GM21576 (cell line): ENCODE measurements at regions not wholly inside any gene's neighbourhood (a gene's known extent, or its start where the extent isn't known, plus 50 kb on each side); places are given as distances from the start of the nearest gene placed in this dataset.

ENCODE experiments used
- ATAC-seq: cut with Tn5 transposase; IDR thresholded peaks from one replicate; pipeline ENCODE4 v1.9.1; 2021; ENCODE audit warnings: mild to moderate bottlenecking, moderate library complexity; ENCODE audit not compliant: unreplicated experiment

DNA sequence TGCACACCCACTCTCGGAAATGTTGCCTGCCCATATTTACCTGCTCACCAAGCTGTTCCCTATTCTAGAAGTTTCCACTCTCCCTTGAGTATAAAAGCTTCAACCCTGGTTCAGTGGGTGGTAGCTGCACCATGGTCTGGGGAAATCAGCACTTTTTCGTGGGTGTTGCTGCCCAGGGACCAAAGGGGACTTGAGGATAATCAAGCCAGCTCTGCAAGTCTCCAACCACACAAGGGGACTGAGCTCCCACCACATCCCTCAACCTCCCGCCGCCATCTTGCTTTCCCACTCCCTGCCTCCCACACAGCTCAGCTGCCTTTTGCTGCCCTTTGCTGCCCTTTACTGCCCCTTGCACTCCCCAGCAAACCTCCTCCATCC lies 210.0 kb downstream of the AUH start:
- no peak for ATAC-seq

- ATAC-seq, result no peak
These were observed 207.0 kb downstream of the AUH start for GRCh38 chr9:91154686-91155085.

DNA sequence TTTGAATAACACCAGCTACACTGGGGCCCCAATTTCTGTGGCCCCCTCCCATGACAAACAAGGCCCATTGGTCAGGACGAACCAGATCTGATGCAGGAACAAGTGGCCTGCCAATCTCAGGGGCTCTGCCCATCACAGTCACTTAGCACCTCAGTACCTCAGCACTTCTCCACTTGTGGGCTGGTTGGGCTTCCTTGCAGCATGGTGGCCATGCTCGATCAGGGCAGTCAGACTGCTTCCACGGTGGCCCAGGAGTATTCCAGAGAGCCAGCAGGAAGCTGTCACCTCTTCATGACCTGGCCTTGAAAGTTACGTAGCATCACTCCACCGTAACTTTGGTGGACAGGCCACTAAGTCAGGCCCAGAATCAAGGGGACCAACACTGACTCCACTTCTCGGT lies 206.5 kb downstream of the AUH start:
- ATAC-seq, result no peak

GRCh38 chr9:91155746-91156376 lies 205.9 kb downstream of the AUH start:
- ATAC-seq, result no peak

DNA sequence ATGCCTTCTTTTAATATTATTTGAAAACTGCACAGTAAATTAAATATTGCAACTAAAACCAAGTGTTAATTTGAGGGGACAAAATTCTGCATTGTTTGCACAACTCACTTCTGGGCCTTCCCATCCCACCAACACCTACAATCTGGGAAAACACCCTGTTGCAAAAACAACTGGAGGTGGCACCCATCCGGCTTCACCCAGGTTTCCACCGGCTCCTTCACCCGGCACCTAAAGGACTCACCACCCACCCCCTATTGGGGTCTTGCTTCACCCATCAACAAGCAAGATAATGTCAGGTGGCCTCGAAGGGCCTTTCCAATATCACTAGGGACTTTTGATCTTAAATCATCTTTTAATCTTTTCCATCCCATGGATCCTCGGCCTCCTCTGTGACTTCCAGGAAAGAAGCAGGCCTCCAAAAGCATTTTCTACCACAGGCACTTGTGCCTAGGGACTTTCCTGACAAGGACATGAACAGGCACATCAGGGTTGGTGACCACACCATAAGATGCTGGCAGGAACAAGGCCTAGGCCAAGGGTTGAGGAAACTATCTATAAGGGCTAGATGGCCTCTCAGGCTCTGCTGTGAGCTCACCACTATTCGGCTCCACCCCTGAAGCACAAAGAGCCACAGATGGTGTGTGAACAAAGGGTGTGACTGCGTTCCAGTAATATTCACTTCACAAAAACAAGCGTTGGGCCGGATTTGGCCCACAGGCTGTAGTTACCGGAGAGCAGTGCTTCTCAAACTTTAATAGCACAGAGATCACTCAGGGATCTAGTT lies 205.1 kb downstream of the AUH start:
- ATAC-seq, result no peak

DNA sequence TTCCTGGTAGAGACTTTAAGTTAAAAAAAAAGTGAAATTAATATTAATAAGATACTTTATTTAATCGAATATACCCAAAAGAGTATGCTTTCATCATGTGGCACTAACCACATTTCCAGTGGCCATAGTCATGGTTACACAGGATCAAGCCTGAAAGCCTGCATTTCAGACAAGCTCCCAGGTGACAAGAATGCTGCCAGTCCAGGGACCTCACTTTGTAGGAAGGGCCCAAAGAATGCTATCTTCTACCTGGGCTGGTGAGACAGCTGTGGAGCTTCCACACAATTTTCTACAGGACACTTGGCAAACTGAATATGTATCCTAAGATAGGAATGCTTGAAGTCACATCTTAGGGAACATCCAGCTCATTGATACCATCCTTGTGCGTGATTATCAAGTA lies 203.8 kb downstream of the AUH start:
- ATAC-seq, result no peak

DNA sequence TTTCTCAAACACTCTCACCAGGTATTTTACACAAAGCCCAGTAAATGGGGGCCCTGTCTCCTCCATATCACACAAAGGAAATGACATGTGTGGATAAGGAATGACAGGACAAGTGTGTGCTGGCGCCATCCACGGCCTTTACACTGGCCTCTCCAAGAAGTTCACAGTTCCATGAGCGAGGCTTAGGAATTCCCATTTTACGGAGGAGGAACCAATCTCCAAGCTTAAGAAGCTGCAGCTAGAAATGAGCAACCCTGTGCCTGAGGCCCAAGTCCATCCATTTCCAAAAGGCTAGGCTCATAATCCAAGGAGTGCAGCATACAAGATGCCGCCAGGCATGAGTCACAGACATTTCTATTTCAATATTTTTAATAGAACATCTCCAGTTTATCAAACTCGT lies 203.4 kb downstream of the AUH start:
- ATAC-seq, result no peak

DNA sequence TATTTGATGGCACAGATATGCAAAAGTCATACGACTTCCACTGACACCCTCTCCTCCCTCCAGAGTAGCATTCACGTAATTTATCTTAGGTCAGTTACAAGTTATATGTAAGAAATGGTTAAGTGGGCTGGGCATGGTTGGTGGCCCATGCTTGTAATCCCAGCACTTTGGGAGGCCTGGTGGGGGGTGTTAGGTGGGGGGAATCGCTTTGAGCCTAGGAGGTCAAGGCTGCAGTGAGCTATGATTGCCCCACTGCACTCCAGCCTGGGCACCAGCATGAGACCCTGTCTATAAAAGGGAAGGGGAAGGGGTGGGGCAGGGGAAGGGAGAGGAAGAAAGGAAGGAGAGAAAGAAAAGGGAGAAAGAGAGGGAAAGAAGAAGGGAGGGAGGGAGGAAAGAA lies 202.8 kb downstream of the AUH start:
- ATAC-seq, result no peak

DNA sequence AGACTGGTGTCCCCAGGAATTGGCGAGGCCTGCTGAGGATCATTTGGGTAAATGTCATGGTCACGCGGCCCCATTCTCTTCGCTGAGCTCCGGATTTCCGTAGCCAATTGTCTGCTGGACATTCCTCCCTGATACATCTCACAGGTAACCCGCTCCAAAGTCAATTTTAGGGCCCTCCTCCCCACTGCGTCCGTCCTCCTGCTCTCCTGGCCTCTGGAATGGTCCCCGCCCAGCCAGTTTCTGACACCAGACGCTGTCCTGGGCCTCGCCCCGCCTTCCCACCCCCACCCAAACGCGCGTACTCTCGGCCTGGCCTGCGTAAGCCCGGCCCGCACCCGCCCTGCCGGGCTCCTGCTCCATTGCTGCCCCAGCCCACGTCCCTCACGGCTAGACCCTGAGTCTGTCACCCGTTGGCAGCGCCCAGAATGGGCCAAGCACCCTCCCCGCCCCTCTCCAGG lies 202.0 kb downstream of the AUH start:
- no peak for ATAC-seq

DNA sequence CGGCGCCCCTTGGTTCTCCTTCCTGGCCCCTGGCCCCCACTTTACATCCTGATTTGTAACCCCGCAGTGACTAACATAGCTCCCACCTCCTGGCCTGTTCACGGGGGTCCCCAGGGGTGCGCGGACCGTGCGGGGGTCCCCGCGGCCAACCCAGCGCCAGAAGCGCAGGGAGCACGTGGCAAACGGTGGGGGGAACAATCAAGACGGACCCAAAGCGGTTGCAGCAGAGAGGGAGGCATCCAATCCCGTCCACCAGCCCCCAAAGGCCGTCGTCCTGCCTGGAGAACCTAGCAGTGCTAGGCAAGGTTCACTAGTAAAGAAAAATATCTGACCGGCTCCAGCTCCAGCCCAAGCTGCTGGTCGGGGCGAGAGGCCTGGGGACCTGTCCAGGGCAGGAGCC lies 201.5 kb downstream of the AUH start:
- ATAC-seq, result no peak

- ATAC-seq, result no peak
These were observed 200.9 kb downstream of the AUH start for GRCh38 chr9:91160599-91161464.

GRCh38 chr9:91161465-91162300 lies 200.0 kb downstream of the AUH start:
- no peak for ATAC-seq

DNA sequence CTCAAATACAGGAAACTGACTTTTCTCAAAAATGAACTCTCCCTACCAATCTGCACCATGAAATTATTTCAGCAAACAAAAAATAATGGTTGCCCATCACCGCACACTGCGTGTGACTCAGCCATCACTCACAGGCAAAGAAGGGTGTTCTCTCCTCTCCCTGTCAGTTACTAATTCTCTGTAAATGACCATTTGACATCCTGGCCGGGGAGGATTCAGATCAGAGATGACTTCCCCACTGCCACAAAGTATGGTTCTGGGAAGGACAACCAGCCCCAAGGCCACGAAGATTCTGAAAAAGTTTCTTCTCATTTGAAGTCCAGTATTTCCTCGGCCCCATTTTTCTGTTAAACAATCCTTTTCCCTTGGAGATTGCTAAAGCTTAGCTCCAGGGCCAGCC lies 199.4 kb downstream of the AUH start:
- no peak for ATAC-seq

GRCh38 chr9:91162784-91163443 lies 198.8 kb downstream of the AUH start:
- peak; percentile 67 for ATAC-seq

GRCh38 chr9:91163444-91163772 lies 198.3 kb downstream of the AUH start:
- ATAC-seq, result no peak

DNA sequence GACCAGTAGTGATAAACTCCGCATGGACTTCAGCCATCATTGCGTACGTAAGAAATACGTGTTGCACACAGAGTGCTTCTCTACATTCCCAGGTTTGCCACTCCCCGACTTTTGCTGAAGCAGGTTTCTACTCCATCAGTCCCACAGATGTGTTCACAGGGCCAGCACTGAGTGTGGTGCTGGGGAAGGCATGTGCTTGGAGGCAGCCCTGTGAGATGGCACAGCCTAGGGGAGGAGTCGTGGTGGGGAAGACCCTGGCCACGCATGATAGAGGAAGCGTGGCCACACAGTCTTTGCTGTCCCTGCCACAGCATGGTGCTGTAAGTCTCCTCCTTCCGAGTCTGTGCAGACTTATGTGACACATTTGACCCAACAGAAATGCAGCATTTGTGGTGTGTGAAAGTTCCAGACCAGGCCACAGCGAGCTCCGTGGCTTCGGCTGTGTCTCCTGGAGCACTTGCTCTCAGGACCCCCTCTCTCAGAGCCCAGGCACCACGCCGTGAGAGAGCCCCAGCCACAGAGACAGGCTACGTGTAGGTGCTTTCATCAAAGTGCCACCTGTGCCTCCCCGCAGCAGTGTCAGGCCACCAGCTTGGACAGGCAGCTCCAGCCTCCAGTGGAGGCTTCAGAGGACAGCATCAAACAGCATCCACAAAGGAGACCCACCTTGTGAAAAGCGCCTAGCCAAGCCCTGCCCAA lies 197.8 kb downstream of the AUH start:
- no peak for ATAC-seq
